HepG2 (cell line): ENCODE measurements at regions not wholly inside any gene's neighbourhood (a gene's known extent, or its start where the extent isn't known, plus 50 kb on each side); places are given as distances from the start of the nearest gene placed in this dataset.

Experiments used
- ATAC-seq: fragments of 200-7000 bp; cut with Tn5 transposase; 3 replicates; pipeline ENCODE4 v1.9.1; 2020; ENCODE audit warnings: mild to moderate bottlenecking, moderate library complexity
- BruUV-seq: library from RNA; stranded (reverse); fragments of 400-500 nt; replicated peaks from 2 replicates; lab custom pipeline; 2021; lab: Mats Ljungman, UMichigan
- CTCF ChIA-PET: fragments of 300-600 bp; formaldehyde crosslinking; extraction: SDS; loops from one replicate; lab custom pipeline; 2021; ENCODE audit warnings: low total read pairs, inconsistent platforms, low intra/inter-chr PET ratio; lab: Yijun Ruan, JAX
- POLR2A ChIA-PET: fragments of 350-600 bp; sonication (Branson Sonifier 250); formaldehyde crosslinking; loops from one replicate; lab custom pipeline; 2020; ENCODE audit warnings: antibody characterized with exemption, inconsistent platforms; lab: Yijun Ruan, JAX
- DNase-seq: peaks from one replicate; pipeline ENCODE4 v3.0.0-alpha.2; 2015; ENCODE audit warnings: low spot score
- FAIRE-seq: peaks from 3 replicates; lab custom pipeline; 2011; peaks lifted over from hg19 to GRCh38; lab: Jason Lieb, UNC
- H2AFZ ChIP-seq: one replicate; pipeline ENCODE4 v1.6.1; 2011; ENCODE audit warnings: low read length, inconsistent platforms
- H3K27ac ChIP-seq: fragments of 300-600 bp; 3 replicates; pipeline ENCODE4 v1.8.0; 2011; ENCODE audit warnings: mixed run types, mild to moderate bottlenecking, mixed read lengths, low read length, inconsistent platforms; ENCODE audit not compliant: insufficient read depth; ENCODE audit errors: extremely low read length
- H3K27me3 ChIP-seq, 2 experiments: fragments of 200-600 bp in 1 of 2; 2 replicates in 1 of 2; 3 replicates in 1 of 2; pipeline versions ENCODE4 v1.6.0 to v1.8.0; 2011; ENCODE audit warnings: low read length in 2 of 2, mild to moderate bottlenecking in 2 of 2, moderate library complexity in 2 of 2, inconsistent platforms in 1 of 2; ENCODE audit not compliant: insufficient read depth in 2 of 2, control insufficient read depth in 1 of 2
- H3K36me3 ChIP-seq, 2 experiments: fragments of 200-600 bp in 1 of 2; replicated peaks in 1 of 2; 2 replicates in 1 of 2; 3 replicates in 1 of 2; pipeline versions ENCODE4 v1.5.1 to v1.8.0; 2011; ENCODE audit warnings: low read length in 2 of 2, inconsistent platforms in 1 of 2; ENCODE audit not compliant: insufficient read depth in 2 of 2, control insufficient read depth in 1 of 2
- H3K4me1 ChIP-seq: 2 replicates; pipeline ENCODE4 v1.5.1; 2012; ENCODE audit warnings: low read length, inconsistent platforms; ENCODE audit not compliant: insufficient read depth
- H3K4me2 ChIP-seq: 2 replicates; pipeline ENCODE4 v1.6.0; 2011; ENCODE audit warnings: low read depth, low read length, inconsistent platforms
- H3K4me3 ChIP-seq, 3 experiments: fragments of 200-600 bp in 1 of 3; sonication (generic), shearing (Covaris generic) in 1 of 3; replicated peaks in 1 of 3; 2 replicates each; pipeline ENCODE4 v1.5.1; 2011 to 2016; ENCODE audit warnings: low read length in 3 of 3, inconsistent platforms in 2 of 3, low read depth in 2 of 3, mild to moderate bottlenecking in 2 of 3, control low read depth in 1 of 3, mixed read lengths in 1 of 3; ENCODE audit not compliant: insufficient read depth in 1 of 3
- H3K79me2 ChIP-seq: one replicate; pipeline ENCODE4 v1.6.1; 2011; ENCODE audit warnings: low read length, inconsistent platforms; ENCODE audit not compliant: insufficient read depth
- H3K9ac ChIP-seq: 2 replicates; pipeline ENCODE4 v1.6.0; 2011; ENCODE audit warnings: mild to moderate bottlenecking, low read depth, low read length, inconsistent platforms; ENCODE audit not compliant: insufficient read depth
- H3K9me3 ChIP-seq: 2 replicates; pipeline ENCODE4 v1.5.1; 2012; ENCODE audit warnings: mild to moderate bottlenecking, low read length
- H4K20me1 ChIP-seq: 2 replicates; pipeline ENCODE4 v1.6.0; 2011; ENCODE audit warnings: inconsistent platforms, mild to moderate bottlenecking, low read length, moderate library complexity; ENCODE audit not compliant: insufficient read depth
- BORCS8-MEF2B ChIP-seq: sonication (generic); formaldehyde crosslinking; IDR thresholded peaks from 2 replicates; pipeline ENCODE4 v1.8.0; 2022; ENCODE audit warnings: mild to moderate bottlenecking, missing genetic modification reagents
- CAMTA2 ChIP-seq: sonication (generic); formaldehyde crosslinking; IDR thresholded peaks from 2 replicates; pipeline ENCODE4 v1.4.0; 2020; ENCODE audit warnings: mild to moderate bottlenecking, missing genetic modification reagents, borderline replicate concordance
- ESRRA ChIP-seq: sonication (generic); formaldehyde crosslinking; IDR thresholded peaks from 2 replicates; pipeline ENCODE4 v1.5.1; 2020; ENCODE audit warnings: mild to moderate bottlenecking, low read depth, missing genetic modification reagents
- HCFC1 ChIP-seq: fragments of 150-350 bp; IDR thresholded peaks from 2 replicates; pipeline ENCODE4 v1.6.1; 2014; ENCODE audit warnings: low read depth, low read length
- KAT8 ChIP-seq: IDR thresholded peaks from 2 replicates; pipeline ENCODE4 v1.6.1; 2016; ENCODE audit warnings: missing genetic modification reagents, missing compliant biosample characterization
- SRF ChIP-seq: IDR thresholded peaks from 2 replicates; pipeline ENCODE4 v1.6.1; 2011; ENCODE audit warnings: mild to moderate bottlenecking, low read depth, low read length, moderate library complexity
- SYNCRIP ChIP-seq: fragments of 200-400 bp; formaldehyde crosslinking; IDR thresholded peaks from 2 replicates; pipeline ENCODE4 v1.6.1; 2018; ENCODE audit warnings: mild to moderate bottlenecking, low read depth, low read length; ENCODE audit not compliant: insufficient read depth
- ZMAT5 ChIP-seq: sonication (generic); formaldehyde crosslinking; IDR thresholded peaks from 2 replicates; pipeline ENCODE4 v1.5.0; 2020; ENCODE audit warnings: mild to moderate bottlenecking, low read depth, missing genetic modification reagents, borderline replicate concordance
- ZNF567 ChIP-seq: sonication (generic); formaldehyde crosslinking; IDR thresholded peaks from 2 replicates; pipeline ENCODE4 v1.8.1; 2023; ENCODE audit warnings: mild to moderate bottlenecking, missing genetic modification reagents, borderline replicate concordance
- ZNF569 ChIP-seq: sonication (generic); formaldehyde crosslinking; IDR thresholded peaks from 2 replicates; pipeline ENCODE4 v1.5.0; 2020; ENCODE audit warnings: mild to moderate bottlenecking, missing genetic modification reagents, moderate library complexity, borderline replicate concordance
- ZNF672 ChIP-seq: sonication (generic); formaldehyde crosslinking; IDR thresholded peaks from 2 replicates; pipeline ENCODE4 v1.8.1; 2022; ENCODE audit warnings: missing genetic modification reagents
- ZNF766 ChIP-seq: sonication (generic); formaldehyde crosslinking; IDR thresholded peaks from 2 replicates; pipeline ENCODE4 v1.5.0; 2020; ENCODE audit warnings: missing genetic modification reagents, borderline replicate concordance
- ZNF782 ChIP-seq: sonication (generic); formaldehyde crosslinking; IDR thresholded peaks from 2 replicates; pipeline ENCODE4 v1.4.0; 2020; ENCODE audit warnings: missing genetic modification reagents, mild to moderate bottlenecking, borderline replicate concordance
- WGBS: methylation state at CpG from one replicate; pipeline ENCODE4 v1.1.6; 2017; ENCODE audit warnings: low lambda C conversion rate; 5-methylcytosine and 5-hydroxymethylcytosine counted together
- in situ Hi-C: cut with HindIII; loops from 2 replicates; pipeline ENCODE4 v1.10.0; 2017; ENCODE audit warnings: low pct_unique_long_range_greater_than_20kb; ENCODE audit not compliant: extremely low pct_ligation_motif_present
- intact Hi-C: fragments of 100-400 bp; cut with micrococcal nuclease; formaldehyde crosslinking; loops from one replicate; pipeline ENCODE4 v1.10.0; 2022; ENCODE audit not compliant: unreplicated experiment
- TF ChIP-seq, protein P1 (sequence below): sonication (generic); formaldehyde crosslinking; IDR thresholded peaks from 2 replicates; pipeline ENCODE4 v1.5.0; 2020; ENCODE audit warnings: mild to moderate bottlenecking, missing genetic modification reagents, borderline replicate concordance
- TF ChIP-seq, protein P2 (sequence below), 2 experiments: sonication (generic) in 1 of 2; formaldehyde crosslinking in 1 of 2; IDR thresholded peaks; 2 replicates each; pipeline versions ENCODE4 v1.5.1 to v1.6.1; 2011 to 2020; ENCODE audit warnings: borderline replicate concordance in 1 of 2, low read depth in 1 of 2, low read length in 1 of 2, mild to moderate bottlenecking in 1 of 2, missing genetic modification reagents in 1 of 2, moderate library complexity in 1 of 2
- TF ChIP-seq, protein P3 (sequence below): sonication (generic); formaldehyde crosslinking; IDR thresholded peaks from 2 replicates; pipeline ENCODE4 v1.9.0; 2021; ENCODE audit warnings: missing genetic modification reagents, mild to moderate bottlenecking, borderline replicate concordance
- TF ChIP-seq, protein P4 (sequence below): sonication (generic); formaldehyde crosslinking; IDR thresholded peaks from 2 replicates; pipeline ENCODE4 v1.8.0; 2022; ENCODE audit warnings: low read depth, missing genetic modification reagents

GRCh38 chr12:93996321-93996720, 152.1 kb upstream of the PLXNC1 start:
- ATAC-seq (no peak), FAIRE-seq (no peak), DNase-seq (no peak)
- intact Hi-C loops = no loop called here
- Histone ChIP-seq H4K20me1 (no peaks in the 10 kb centered on the region), H2AFZ (no peak overlapping the region), H3K9me3 (no peaks in the 10 kb centered on the region), H3K27ac (no peak overlapping the region), H3K79me2 (no peaks in the 10 kb centered on the region), H3K4me3 (no peak overlapping the region), H3K4me2 (no peak overlapping the region), H3K4me1 (no peaks in the 10 kb centered on the region), H3K27me3 (no peaks in the 10 kb centered on the region; a peak in 1 of 5 replicates), H3K36me3 (no peaks in the 10 kb centered on the region), H3K9ac (no peak overlapping the region)
- BruUV-seq = no TSS peak
- ChIA-PET POLR2A (interaction anchor here (0.5 kb wide), 1 partner anchor 204 kb away, joined by 4 read pairs; no protein-coding TSS in a partner anchor), CTCF (no interaction called here)
- WGBS = 22% methylated on average over 1 of the region's 1 CpG
- in situ Hi-C loops = loop anchor here (10.0 kb wide), 1 partner anchor 108 kb away; no protein-coding TSS in a partner anchor
- TF ChIP-seq SRF (no peak), ZNF672 (no peak), ESRRA (CRISPR knock-in tag) (no peak), BORCS8-MEF2B (no peak), KAT8 (CRISPR knock-in tag) (no peak), ZMAT5 (no peak), ZNF782 (CRISPR knock-in tag) (no peak), HCFC1 (no peak), CAMTA2 (no peak), SYNCRIP (no peak), ZNF766 (CRISPR knock-in tag) (no peak), ZNF567 (CRISPR knock-in tag) (no peak), ZNF569 (CRISPR knock-in tag) (no peak)
- TF ChIP-seq, protein P1, sequence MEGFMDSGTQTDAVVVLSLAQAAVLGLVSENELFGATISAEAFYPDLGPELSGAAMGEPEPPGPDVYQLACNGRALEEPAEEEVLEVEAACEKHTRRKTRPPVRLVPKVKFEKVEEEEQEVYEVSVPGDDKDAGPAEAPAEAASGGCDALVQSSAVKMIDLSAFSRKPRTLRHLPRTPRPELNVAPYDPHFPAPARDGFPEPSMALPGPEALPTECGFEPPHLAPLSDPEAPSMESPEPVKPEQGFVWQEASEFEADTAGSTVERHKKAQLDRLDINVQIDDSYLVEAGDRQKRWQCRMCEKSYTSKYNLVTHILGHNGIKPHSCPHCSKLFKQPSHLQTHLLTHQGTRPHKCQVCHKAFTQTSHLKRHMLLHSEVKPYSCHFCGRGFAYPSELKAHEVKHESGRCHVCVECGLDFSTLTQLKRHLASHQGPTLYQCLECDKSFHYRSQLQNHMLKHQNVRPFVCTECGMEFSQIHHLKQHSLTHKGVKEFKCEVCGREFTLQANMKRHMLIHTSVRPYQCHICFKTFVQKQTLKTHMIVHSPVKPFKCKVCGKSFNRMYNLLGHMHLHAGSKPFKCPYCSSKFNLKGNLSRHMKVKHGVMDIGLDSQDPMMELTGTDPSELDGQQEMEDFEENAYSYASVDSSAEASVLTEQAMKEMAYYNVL (CRISPR knock-in tag) = no peak
- TF ChIP-seq, protein P2, sequence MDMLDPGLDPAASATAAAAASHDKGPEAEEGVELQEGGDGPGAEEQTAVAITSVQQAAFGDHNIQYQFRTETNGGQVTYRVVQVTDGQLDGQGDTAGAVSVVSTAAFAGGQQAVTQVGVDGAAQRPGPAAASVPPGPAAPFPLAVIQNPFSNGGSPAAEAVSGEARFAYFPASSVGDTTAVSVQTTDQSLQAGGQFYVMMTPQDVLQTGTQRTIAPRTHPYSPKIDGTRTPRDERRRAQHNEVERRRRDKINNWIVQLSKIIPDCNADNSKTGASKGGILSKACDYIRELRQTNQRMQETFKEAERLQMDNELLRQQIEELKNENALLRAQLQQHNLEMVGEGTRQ (IDR thresholded peaks at IDR 0.05; ENCODE audit: low read depth, low read length) = no peak
- TF ChIP-seq, protein P2 (CRISPR knock-in tag; IDR thresholded peaks at IDR 0.05; ENCODE audit: borderline replicate concordance) = no peak
- TF ChIP-seq, protein P3, sequence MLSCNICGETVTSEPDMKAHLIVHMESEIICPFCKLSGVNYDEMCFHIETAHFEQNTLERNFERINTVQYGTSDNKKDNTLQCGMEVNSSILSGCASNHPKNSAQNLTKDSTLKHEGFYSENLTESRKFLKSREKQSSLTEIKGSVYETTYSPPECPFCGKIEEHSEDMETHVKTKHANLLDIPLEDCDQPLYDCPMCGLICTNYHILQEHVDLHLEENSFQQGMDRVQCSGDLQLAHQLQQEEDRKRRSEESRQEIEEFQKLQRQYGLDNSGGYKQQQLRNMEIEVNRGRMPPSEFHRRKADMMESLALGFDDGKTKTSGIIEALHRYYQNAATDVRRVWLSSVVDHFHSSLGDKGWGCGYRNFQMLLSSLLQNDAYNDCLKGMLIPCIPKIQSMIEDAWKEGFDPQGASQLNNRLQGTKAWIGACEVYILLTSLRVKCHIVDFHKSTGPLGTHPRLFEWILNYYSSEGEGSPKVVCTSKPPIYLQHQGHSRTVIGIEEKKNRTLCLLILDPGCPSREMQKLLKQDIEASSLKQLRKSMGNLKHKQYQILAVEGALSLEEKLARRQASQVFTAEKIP = no peak
- TF ChIP-seq, protein P4, sequence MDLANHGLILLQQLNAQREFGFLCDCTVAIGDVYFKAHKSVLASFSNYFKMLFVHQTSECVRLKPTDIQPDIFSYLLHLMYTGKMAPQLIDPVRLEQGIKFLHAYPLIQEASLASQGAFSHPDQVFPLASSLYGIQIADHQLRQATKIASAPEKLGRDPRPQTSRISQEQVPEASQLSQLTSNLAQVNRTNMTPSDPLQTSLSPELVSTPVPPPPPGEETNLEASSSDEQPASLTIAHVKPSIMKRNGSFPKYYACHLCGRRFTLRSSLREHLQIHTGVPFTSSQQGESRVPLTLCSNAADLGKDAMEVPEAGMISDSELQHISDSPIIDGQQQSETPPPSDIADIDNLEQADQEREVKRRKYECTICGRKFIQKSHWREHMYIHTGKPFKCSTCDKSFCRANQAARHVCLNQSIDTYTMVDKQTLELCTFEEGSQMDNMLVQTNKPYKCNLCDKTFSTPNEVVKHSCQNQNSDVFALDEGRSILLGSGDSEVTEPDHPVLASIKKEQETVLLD = no peak
